Renal pelvis (tissue), 1 donor: ENCODE measurements at regions not wholly inside any gene's neighbourhood (a gene's known extent, or its start where the extent isn't known, plus 50 kb on each side); places are given as distances from the start of the nearest gene placed in this dataset.
"Not testable (repeated sequence)": the region's sequence is repeated elsewhere in the genome, so short reads cannot be mapped to it uniquely, and the experiment has no call there.

ENCODE experiments used
- DNase-seq: peaks from one replicate; pipeline ENCODE4 v3.0.0-alpha.2; 2013

DNA sequence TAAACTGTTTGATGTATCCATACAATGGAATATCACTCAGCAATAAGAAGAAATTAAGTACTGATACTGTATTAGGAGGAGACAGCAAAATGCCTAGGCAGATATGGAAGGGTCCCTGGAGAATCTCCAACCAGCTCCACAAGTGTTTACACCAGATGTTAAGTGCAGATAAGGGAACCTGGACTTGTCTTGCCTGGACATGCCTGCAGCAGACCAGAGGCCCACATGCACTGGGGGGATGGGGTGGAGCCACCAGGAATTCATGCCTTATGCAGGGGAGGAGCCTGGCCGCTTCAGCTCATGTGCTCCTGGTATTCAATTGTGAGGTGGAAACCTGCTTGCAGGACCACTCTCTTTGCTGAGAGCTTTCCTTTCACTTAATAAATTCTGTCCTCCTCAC lies 287.6 kb downstream of the LIPI start:
- DNase-seq, result not testable (repeated sequence)

DNA sequence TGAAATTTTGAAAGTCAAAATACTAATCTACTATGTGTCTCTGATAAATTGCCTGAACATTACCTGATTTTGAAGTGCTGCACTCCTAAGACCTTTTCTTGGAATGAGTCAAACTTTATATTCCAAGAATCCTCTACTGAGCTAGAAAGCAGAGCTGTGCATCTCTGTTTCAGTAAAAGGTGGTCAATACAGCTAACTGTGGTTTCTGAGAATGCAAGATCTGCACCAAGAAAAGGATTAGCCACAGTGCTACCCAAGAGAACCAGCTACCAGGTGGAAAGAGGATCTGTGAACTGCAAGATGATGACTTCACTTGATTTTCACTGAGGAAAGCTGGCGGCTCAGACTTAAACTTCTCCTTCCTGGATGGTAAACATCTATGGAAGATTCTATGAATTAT lies 289.3 kb downstream of the LIPI start:
- not testable (repeated sequence) for DNase-seq

DNA sequence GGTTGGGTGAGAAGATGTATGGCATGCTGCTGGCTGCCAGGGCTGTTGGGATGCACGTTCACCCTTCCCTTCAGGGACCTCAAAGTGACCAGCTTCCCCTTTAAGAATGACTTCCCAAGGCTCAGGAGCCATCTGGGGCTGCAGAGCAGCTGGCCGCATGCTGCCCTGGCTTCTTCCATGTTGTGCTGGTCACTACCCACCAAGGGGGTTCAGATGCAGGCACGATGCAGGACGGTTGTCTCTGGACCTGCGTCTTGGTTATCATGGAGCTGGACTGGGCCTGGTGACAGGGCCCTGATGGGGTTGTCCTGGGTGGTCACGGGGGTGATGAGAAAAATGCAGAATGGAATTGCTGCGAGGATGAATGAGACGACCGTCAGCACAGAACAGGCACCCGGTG lies 297.8 kb downstream of the POTED start:
- not testable (repeated sequence) for DNase-seq

DNA sequence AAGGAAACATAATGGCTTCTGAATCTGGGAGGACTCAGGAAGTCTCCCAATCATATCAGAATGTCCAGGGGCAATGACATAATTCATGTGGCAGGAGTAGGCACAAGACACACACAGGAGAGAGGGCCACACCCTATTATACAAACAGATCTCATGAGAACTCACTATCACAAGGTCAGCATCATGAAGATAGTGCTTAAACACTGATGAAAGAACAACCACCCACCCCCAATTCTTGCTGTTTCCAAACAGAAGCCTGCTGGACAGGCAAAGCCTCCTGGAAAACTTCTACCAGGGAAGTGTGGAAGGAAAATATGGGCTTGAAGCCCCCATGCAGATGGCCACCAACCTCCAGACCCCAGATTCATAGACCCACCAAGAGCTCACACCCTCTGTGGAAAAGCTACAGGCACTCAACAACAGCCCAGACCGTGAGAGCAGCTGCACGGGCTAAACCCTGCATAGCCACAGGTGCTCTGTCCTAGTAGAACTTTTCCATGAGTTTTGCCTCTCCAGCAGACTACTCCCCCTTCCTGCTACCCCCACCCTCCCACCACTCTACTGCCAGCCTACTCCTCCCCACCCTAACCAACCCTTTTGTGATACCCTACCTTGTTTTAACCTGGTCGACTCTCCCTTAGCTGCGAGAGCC lies 287.1 kb downstream of the POTED start:
- not testable (repeated sequence) for DNase-seq

DNA sequence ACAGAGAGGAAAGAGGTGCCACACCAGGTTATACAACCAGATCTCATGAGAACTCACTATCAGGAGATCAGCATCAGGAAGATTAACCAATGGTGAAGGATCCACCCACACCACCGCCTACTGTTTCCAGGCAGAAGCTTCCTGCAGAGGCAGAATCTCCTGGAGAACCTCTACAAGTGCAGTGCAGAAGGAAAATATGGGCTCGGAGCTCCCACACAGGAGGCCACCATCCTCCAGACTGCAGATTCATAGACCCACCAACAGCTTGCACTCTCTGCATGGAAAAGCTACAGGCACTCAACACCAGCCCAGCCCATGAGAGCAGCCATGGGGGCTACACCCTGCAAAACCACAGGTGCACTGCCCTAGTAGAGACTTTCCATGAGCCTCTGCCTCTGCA lies 284.0 kb downstream of the POTED start:
- DNase-seq, result not testable (repeated sequence)

DNA sequence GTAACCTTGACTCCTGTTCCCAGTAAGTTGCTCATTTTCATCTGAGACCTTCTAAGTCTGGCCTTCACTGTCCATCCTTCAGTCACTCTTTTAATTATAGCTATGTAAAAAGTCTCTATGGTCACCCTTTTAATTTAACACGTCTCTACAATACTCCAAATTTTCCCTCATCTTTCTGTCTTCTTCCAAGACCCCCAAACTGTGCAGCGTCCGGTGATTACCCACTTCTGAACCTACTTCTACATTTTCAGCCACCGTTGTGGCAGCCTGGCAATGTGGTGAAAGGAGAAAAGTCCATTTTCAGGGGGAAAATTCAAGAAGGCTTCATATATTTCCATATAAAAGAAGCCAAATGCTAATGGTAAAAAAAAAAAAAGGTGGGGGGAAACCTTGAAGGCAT lies 283.4 kb downstream of the POTED start:
- not testable (repeated sequence) for DNase-seq

DNA sequence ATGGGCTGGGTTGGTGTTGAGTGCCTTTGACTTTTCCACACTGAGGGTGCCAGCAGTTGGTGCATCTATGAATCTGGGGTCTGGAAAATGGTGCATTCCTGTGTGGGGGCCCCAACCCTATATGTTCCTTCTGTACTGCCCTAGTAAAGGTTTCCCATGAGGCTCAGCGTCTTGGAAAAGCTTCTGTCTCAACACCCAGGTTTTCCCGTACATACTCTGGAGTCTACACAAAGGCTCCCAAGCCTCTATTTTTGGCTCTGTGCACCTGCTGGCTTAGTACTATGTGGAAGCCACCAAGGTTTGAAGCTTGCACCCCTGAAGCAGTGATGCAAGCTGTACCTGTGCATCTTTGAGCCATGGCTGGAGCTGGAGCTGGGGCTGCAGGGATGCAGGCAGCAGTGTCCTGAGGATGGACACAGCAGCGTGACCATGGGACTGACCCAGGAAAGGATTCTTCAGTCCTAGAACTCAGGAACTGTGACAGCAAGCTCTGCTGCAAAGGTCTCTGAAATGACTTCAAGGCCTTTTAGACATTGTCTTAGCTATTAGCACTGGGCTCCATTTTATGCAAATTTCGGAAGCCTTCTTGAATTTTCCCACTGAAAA lies 282.7 kb downstream of the POTED start:
- not testable (repeated sequence) for DNase-seq

DNA sequence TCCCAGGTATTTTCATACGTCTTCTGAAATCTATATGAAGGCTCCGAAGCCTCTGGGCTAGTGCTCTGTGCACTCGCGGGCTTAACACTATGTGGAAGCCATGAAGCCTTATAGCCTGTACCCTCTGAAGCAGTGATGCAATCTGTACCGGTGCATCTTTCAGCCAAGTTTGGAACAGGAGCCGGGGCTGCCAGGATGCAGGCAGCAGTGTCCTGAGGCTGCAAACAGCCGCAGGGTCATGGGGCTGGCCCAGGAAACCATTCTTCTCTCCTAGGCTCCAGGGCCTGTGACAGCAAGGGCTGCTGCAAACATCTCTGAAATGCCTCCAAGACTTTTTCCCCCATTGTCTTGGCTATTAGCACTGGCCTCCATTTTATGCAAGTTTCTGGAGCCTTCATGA lies 279.6 kb downstream of the POTED start:
- DNase-seq, result not testable (repeated sequence)

DNA sequence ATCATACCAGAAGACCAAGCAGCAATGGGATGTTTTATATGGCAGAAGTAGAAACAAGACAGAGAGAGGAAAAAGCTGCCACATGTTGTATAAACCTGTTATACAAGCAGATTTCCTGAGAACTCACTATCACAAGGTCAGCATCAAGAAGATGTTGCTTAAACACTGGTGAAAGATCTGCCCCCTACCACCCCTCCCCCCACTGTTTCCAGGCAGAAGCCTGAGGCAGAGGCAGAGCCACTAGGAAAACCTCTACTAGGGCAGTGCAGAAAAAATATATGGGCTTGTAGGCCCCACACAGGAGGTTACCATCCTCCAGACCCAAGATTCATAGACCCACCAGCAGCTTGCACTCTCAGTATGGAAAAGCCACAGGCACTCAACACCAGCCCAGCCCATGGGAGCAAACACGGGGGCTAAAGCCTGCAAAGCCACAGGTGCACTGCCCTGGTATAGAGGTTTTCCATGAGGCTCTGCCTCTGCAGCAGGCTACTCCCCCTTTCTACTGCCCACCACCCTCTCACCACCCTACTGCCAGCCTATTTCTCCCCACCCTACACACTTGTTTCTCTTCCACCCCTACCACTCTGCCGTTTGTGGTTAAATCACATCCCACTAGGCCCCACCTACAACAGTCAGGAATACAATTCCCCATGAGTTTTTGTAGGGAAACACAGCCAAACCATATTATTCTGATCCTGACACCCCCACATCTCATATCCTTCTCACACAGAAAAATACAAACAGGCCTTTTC lies 274.2 kb downstream of the POTED start:
- DNase-seq, result not testable (repeated sequence)

DNA sequence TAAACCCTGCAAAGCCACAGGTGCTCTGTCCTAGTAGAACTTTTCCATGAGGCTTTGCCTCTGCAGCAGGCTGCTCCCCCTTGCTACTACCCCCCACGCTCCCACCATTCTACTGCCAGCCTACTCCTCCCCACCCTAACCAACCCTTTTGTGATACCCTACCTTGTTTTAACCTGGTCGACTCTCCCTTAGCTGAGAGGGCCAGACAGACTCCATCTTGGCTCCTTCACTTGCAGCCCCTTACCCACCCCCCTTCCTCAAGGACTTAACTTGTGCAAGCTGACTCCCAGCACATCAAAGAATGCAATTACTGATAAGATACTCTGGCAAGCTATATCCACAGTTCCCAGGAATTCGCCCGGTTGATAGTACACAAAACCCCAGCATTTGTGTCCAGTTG lies 267.9 kb downstream of the POTED start:
- not testable (repeated sequence) for DNase-seq

DNA sequence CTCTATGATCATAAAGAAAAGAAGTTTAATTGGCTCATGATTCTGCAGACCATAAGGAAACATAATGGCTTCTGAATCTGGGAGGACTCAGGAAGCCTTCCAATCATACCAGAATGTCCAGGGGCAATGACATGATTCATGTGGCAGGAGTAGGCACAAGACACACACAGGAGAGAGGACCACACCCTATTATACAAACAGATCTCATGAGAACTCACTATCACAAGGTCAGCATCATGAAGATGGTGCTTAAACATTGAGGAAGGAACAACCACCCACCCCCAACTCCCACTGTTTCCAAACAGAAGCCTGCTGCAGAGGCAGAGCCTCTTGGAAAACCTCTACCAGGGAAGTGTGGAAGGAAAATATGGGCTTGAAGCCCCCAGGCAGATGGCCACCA lies 267.4 kb downstream of the POTED start:
- DNase-seq, result not testable (repeated sequence)

DNA sequence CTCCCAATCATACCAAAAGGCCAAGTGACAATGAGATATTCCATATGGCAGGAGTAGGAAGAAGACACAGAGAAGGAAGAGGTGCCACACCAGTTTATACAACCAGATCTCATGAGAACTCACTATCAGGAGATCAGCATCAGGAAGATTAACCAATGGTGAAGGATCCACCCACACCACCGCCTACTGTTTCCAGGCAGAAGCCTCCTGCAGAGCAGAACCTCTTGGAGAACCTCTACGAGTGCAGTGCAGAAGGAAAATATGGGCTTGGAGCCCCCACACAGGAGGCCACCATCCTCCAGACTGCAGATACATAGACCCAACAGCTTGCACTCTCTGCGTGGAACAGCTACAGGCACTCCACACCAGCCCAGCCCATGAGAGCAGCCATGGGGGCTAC lies 264.4 kb downstream of the POTED start:
- not testable (repeated sequence) for DNase-seq

DNA sequence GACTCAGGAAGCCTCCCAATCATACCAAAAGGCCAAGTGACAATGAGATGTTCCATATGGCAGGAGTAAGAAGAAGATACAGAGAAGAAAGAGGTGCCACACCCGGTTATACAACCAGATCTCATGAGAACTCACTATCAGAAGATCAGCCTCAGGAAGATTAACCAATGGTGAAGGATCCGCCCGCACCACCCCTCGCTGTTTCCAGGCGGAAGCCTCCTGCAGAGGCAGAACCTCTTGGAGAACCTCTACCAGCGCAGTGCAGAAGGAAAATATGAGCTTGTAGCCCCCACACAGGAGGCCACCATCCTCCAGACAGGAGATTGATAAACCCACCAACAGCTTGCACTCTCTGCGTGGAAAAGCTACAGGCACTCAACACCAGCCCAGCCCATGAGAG lies 245.1 kb downstream of the POTED start:
- DNase-seq, result no peak

DNA sequence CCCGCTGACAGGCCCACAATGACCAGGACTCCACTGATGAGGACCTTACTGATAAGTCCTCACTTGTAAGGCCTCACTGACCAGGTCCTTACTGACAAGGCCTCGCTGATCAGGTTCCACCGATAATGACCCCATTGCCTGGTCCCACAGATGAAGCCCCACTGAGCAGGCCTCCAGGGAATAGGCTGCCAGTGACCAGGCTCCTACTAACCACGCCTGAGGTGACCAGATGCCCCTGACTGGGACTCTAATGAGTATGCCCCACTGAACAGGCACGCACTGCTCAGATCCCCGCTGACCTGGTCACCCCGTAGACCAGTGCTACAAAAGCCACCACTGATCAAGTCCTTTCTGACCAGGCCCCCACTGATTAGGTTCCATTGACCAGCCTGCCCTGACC lies 241.2 kb downstream of the POTED start:
- not testable (repeated sequence) for DNase-seq

DNA sequence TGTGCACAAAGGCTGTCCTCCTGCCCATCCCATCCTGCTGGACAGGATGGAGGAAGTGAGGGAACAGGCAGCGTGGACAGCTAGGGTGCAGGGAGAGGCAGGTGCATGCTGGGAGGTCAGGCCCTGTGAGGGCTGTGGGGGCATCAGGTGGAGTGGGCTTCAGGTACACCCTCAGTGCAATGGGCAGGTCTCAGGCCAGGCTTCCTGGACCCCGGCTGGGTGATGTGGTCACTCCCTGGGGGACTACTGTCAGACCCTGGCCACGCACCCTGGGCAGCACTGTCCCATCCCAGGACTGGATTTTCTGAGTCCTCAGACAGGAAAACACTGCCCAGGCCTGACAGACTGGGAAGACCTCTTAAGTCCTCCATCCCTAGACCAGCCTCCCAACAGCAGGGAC lies 239.9 kb downstream of the POTED start:
- DNase-seq, result not testable (repeated sequence)

DNA sequence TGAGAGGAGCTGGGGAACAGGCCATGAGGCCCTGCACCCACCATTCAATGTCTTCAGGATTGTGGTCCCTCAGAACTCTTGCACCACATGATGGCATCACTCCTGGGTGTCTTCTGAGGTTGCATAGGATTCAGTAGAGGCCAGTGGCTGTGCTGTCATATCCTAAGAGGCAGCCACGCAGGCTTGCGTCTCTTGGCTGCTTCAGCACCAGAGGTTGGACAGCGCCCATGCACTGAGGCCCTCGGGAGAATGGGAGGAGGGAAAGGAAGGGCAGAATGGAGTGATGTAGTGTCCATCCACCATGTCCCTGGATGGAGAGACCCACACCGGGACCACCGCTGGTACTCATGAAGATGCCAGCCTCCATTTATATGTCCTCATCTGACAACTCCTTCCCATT lies 237.1 kb downstream of the POTED start:
- not testable (repeated sequence) for DNase-seq

DNA sequence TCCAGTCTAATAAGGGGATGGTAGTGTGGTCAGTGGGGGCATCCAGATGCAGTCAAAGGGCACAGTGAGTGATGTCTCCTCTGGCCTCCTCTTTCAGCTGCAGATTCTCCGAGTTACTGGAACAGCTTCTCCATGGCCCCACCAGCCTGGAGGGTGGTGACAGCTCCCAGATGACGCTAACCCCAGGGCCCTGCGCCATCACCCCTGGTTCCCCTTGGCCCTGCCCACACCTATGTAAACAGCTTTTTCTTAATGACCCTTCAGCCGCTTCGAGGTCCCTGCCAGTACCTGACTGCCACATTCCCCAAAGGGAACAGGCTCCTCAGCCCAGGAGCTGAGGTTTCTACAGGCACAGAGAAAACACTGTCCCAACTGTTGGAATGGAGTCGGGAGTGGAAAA lies 235.0 kb downstream of the POTED start:
- DNase-seq, result not testable (repeated sequence)

DNA sequence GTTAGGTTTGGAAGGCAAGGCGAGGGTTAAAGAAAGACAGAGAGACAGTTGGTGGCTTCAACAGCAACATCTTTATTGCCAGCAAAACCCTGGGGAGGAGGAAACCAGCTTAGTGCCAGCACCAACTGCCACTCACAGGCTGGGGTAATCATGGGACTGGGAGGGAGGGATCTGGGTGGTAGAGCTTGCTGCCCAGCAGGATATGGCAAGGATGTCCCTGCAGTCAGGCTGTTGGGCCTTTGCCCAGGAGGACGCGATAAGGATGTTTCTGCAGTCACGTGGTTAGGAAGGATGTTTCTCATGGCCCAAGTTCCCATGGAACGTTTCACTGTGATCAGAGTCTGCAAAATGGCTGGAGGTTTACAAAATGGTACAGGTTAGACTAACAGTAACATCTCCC lies 233.5 kb downstream of the POTED start:
- not testable (repeated sequence) for DNase-seq

DNA sequence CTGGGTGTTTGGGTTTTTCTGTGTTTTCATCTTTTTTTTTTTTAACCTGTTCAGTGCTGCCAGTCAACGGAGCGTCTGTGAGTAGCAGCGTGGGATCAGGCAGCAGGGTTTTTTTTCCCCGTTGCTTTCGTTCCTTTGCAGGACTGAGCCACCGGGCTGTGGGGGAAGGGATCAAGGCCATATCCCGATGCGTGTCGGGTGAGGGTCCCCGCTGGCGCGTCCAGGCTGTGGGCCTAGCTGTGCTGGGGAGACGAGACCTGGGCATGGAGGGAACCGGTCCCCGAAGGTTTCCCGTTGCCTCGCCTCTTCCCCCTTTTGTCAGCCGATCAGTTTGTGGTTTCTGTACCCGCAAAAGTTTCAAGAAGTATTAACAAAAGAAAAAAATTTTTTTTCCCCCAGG lies 218.1 kb downstream of the POTED start:
- DNase-seq, result not testable (repeated sequence)

DNA sequence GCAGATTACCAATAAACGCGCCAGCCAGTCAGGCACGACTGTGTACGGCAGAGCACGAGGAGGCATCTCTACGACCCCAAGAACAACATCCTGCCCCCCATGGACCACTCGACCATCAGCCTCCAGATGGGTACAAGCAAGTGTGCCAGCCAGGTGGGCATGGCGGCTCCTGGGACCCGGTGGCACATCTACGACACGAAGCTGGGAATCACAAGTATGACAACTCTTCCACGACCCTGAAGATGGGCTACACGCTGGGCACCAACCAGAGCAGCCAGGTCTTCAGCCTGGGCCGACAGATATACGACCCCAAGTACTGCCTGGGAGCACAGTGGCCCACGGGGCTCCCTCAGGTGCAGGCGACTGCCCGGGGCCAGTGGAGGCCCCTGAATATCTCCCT lies 217.6 kb downstream of the POTED start:
- DNase-seq, result no peak

DNA sequence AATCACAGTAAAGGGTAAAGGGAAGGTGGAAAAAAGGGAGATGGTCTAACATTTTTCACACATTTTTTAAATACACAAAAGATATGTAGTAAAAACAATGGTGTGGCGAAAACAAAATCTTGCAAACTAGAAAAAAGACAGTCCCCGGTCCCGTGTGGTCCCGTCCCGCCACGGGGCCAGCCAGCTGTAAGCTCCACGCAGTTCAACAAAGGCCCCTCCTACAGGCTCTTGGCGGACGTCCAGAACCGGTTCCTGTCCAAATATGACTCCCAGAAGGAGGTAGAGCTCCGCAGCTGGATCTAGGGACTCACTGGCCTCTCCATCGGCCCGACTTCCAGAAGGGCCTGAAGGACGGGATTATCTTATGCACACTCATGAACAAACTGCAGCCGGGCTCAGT lies 216.9 kb downstream of the POTED start:
- not testable (repeated sequence) for DNase-seq

DNA sequence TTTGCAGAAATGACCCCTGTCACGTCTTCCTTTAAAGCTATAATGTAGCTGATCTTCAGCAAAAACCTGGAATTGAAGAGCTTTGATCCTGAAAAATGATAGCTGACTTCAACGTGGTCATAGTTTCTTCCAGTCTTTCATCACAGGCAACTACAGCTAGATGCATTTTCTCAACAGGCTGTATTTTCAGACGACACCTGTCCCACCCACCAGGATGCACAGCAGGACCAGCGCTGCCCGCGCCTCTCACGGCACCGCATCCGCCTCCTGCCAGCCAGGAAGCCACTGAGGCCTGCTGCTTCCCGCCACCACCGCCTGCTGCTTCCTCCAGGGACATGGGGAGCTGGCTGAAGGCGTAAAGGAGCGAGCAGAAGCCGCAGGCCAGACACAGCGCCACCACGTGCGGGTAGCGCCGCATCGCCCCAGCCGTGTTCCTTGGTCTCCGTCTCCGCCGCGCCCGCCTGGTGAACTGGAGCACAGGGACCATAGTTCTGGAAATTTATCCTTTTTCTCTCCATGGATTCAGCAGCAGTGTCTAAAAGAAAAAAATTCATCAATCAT lies 215.7 kb downstream of the POTED start:
- DNase-seq, result not testable (repeated sequence)

DNA sequence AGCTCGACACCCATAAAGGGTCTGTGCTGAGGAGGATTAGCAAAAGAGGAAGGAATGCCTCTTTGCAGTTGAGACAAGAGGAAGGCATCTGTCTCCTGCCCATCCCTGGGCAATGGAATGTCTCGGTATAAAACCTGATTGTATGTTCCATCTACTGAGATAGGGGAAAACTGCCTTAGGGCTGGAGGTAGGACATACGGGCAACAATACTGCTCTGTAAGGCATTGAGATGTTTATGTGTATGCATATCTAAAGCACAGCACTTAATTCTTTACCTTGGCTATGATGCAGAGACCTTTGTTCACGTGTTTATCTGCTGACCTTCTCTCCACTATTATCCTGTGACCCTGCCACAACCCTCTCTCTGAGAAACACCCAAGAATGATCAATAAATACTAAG lies 210.7 kb downstream of the POTED start:
- not testable (repeated sequence) for DNase-seq
